Stimulated activated CD8-positive, alpha-beta memory T cell treated with anti-CD3 and anti-CD28 coated beads, Interleukin-15, amount 100 ng/mL, for 4 hours (primary cell): ENCODE measurements at regions not wholly inside any gene's neighbourhood (a gene's known extent, or its start where the extent isn't known, plus 50 kb on each side); places are given as distances from the start of the nearest gene placed in this dataset.
A peak's percentile ranks its signal among the peaks of the same experiment; 100 is the strongest.

ENCODE experiments used
- DNase-seq, 2 donors: peaks; one replicate each; pipeline ENCODE4 v3.0.0-alpha.2; 2020; ENCODE audit warnings: low read depth in 2 of 2

DNA sequence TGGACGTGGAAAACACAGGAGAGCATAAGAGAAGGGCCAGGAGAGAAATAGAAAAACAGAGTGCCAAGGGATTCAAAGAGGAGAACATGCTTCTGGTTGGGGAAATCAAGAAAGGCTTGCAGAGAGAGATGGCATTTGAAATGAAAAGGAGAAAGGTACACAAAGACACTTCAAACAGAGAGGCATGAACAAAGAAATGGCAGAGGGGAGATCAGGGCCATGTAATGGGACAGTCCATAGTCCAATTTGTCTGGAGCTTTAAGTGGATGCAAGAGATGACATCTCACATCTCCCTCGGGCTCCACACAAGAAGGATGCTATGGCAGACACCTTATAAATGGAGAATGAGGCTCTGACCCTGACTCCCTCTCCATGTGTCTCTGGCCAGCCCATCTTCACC lies 331.1 kb downstream of the MLLT3 start:
- DNase-seq: no peak

DNA sequence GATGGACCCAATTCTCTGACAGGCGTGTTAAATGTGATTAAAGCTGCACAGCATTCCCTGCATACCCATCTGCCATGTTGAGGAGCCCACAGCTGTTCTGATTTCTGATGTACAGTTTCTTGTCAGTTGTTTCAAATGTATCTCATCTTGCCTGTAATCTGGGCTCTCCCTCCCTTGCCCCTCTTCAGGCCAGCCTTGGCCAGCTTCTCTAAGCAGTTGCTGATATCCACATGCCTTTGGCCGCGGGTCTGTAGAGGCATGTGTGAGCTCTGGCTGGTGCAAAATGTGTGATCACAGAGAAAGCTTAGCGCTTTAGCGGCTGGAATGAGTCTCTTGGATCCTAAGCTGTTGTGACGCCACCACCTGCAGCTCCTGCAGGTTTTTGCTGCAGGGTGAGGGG lies 332.0 kb downstream of the MLLT3 start:
- no peak for DNase-seq

DNA sequence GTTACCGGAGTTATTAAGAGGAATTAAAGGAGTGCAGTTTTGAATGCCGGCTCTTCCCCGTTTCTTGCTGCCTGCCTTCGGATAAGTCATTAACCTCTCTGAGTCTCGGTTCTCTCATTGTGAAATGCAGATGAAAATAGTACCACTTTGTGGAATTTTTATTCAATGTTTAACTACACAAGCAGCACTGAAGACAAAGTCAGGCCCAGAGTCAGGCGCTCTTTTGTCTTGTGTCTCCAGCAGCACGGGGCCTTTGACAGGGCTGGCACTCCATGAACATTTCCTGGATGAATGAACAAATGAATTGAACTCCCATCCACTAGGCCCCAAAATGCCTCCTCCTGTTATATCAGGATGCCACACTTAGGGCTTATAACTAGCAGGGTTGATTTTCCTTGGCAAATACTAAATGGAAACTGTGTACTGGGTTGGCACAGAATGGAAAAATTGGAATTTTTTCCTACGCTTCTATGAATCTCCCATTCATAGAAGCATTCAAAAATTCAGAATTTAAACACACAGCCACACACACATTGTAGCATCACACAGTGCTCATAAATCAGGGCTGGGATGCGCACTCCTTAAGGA lies 332.8 kb downstream of the MLLT3 start:
- no peak for DNase-seq

DNA sequence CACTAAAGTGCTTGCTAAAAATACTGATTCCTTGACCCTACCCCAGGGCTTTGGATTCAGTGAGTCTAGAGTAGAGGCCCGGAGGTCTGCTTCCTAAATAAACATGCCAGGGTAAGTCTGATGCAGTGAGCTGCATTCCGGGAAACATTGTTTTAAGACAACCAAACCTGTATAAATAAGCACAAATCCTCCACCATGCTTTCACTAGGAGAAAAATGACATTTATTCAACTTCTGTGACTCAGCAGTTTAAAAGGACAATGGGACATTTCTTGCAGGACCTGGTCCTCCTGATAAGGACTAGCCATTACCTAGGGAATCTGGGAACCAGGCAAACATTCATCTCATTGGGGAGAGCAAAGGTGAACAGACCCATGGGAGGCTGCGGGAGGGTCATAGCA lies 335.3 kb downstream of the MLLT3 start:
- no peak for DNase-seq

DNA sequence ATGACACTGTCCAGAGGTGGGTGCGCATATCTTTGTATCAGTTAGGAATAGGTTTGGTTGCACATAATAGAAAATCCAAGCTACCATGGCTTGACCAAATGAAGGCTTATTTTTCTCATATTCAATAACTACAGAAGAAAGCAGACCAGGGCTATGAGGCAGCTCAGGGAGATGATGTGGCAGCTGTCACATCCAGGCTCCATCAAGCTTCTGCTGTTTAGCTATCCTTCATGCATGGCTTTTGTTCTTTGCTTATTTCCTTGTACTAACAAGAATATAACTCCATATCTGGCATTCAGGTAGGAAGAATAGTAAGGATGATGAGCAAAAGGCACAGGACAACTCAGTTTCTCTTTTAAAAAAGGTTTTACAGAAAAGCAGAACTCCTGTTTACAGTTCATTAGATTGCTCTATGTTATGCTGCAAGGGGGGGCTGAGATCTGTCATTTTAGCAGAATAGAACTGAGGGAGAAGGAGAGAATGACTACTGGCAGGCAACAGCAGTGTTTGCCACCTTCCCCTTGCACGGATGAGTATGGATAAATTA lies 336.1 kb downstream of the MLLT3 start:
- no peak for DNase-seq

DNA sequence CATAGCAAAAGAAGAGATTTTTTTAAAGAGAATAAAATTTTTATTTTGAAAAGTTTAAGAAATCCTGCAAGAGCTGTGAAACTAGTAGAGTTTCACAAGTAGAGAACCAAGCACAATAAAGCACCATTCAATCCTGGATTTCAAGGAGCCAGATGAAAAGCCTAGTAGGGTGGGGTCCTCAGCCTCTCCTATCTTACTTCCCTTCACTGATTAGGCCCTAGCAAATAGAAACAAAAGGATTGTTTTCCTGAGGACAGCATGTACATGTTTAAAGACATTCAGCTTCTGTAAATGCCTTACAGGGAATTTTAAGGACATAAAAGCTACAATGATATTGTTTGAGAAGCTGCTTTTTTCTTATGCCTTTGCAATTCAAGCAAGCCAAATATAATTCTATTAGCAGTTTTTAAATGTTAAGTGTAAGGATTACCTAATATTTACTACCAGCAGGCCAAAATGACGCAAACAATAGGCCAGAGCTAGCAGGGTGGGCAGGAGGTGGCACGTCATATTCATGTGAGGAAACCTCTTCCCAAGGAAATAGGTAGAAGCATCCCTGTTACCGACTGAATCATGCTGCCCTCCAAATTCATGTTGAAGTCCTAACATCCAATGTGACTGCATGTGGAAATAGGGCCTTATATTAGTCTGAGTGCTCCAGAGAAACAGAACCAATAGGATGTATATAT lies 337.6 kb downstream of the MLLT3 start:
- no peak for DNase-seq

DNA sequence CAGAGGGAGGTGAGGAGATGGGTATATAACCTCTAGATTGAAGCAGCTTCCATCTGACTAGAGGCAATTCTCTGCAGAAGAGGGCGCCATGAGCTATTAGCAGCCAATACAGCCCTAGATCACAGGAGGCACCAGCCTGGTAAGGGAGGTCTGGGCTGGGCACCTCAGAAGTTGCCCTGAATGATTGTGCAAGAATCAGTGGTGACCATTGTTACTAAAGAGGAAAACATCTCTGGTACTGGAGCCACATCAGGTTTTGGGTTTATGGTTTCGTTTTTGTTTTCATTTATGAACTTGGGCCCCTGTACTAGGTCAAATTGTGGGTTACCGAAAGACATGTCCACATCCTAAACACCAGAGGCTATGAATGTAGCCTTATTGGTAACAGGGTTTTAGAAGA lies 342.0 kb downstream of the MLLT3 start:
- no peak for DNase-seq

DNA sequence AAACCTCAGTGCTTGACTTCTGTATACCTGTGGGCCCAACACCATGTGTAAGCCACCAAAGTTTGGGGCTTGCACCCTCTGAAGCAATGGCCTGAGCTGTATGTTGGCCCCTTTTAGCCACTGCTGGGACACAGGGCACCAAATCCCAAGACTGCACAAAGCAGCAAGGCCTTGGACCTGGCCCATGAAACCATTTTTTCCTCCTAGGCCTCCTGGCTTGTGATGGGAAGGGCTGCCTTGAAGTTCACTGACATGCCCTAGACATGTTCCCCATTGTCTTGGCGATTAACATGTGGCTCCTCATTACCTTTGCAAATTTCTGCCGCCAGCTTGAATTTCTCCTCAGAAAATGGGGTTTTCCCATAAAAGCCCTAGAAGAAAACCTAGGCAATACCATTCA lies 345.5 kb downstream of the MLLT3 start:
- DNase-seq: no peak

DNA sequence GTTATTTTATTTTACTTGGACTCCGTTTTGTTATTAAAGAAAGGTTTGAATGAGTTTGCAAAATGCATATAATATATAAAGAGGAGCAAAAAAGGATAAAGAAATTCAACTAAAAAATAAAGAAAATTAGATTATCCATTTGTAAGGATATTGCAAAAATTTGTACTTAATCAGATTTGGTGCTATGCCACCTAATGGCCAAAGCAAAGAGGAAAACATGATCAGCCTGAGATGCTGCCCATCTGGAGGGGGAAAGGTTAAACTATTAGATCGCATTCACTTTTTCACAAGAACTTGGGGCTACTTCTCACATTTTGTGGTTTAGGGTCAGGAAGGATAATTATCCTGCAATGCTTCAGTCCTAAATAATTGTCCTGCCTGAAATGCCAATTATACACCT lies 350.6 kb downstream of the MLLT3 start:
- no peak for DNase-seq

DNA sequence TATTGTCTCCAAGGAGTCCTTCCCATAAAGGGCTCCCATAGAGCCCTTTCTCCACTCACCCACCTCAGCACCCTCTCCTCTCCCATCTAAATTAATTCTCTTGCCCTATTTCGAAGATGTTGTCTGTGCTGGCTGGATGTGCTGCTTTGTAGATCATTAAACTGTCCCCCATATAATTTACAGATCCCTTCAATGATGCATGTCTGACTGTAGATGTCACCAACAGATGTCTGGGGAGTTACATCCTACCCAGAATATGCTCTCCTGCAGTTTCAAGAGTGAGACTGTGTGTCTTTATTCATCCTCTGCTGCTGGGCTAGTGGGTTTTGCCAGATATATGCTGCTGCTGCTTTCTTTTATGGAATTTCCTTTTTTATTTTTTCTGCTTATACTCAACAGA lies 351.2 kb downstream of the MLLT3 start:
- DNase-seq: no peak

DNA sequence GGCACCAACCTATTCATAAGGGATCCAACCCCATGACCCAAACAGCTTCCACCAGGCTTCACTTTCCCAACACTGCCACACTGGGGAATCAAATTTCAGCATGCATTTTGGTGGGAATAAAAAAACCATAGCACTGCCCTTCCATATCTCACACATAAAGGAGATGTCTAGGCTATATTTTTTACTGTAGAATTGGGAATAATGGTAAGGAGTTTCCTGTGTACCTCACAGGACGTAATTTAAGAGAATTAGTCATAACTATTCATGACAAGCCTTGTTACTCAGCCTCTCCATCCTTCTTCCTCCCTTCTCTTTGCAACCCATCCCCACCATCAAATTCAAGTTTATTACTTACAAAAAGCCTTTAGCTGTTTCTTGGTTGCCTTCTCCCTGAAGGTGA lies 352.1 kb downstream of the MLLT3 start:
- DNase-seq: no peak

DNA sequence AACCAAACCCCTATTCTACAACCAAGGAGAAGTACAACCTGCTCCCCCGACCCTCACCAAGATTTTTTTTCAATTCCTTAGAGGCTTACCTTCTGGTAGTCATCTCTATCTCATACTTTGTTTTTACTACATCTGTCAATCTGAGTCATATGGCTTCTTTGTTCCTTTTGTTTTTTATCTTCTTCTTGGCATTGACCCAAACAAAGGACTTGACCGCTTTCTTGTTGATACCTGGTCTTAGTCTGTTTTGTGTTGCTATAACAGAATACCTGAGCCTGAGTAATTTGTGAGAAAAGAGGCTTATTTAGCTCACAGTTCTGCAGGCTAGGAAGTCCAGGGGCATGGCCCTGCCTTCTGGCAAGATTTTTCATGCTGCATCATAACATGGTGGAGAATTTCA lies 352.7 kb downstream of the MLLT3 start:
- DNase-seq: no peak

DNA sequence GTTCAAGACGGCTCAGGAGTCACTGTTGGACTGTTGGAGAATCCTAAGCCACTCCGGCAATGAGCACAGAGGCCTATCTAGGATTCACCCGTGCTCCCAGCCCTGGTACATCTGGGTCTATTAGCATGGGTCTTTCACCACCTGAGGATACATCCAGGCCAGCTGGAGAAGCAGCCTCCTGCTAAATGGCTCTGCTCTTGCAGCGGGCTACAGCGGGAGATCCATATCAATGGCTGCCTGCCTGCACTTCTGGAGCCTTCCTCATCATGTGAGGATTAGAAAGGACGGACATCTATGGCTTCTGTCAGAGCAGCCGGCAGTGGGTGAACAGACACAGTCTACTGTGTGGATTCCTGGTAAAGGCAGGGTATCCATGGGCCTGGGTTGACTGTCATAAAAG lies 357.4 kb downstream of the MLLT3 start:
- DNase-seq: no peak

DNA sequence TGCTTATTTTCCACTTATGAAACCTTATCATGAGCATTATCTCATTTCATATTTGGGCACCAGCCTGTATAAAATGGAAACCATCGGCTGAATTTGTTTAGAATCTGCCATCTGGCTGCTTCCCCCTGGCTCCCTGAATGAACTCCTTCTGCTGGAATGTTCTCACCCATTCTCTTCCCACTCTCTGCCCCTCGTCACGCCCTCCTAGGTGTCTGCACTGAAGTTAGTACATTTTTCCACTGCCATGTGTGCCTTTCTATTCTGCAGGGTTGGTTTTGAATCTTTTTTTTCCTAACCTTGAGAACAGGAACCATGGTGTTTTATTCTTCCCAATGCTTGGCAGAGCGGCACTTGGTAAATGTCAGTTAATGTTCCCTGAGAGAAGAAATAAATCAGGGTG lies 359.7 kb downstream of the MLLT3 start:
- DNase-seq: no peak

DNA sequence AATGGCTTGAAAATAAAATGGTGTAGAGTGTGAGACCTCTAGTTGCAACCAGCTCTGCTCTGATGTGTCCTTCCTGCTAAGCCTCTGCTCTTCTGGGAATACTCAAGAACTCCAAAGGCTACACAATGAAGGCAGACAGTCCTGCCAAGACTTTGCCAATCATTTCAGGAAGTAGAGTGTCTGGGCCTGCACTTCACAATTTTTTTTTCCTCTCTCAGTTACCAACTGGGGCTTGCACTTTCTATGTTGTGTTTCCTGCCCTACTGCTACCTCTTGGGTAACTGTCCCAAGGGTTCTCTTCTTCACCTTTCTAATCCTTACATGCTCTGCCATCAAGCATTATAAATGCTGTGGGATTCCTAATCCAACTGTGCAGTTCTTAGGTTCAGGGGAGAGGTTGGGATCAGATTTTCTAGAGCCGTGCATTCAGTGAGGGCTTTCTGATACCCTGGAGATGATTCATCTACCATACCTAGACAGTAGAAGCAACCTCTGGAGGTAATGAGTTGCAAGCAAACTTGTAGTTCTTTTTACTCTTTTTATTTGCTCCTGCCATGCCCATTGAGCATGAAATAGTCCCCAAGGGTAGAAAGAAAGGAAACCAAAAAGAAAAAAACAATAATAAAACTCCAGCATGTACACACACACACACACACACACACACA lies 365.9 kb downstream of the MLLT3 start:
- no peak for DNase-seq

DNA sequence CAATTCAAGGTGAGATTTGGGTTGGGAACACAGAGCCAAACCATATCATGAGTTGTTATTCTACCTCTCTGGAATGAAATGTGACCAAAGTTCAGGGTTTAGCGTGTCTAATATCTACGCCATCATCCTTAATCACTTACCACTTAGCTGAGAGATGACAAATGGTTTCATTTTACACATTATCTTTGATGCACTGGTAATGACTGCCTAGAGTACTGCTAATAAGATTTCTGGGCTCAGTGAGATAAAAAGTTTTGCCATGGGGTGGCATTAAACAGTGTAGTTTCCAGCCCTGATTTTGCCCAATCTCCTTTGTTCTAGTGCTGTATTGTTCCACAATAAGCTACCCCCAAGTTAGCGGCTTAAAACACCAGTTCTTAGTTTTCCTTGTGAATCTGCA lies 367.2 kb downstream of the MLLT3 start:
- no peak for DNase-seq

DNA sequence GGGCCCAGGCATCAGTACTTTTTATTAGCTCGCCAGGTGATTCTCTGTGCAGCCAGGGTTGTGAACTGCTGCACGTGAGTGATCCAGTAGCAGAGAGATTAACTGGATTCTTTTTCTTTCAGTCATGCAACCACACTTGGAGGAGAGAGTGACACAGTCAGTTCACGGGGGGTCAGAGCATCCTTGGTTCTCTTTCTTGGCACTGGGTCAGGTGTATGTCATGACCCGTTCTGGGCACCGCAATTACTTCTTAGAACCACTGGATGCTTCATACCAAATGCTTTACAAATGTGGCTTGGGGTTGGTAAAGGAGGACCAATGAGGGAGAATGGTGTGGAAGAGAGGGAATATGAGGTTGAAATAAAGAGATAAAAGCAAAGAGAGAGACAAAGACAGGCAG lies 368.7 kb downstream of the MLLT3 start:
- DNase-seq: no peak

DNA sequence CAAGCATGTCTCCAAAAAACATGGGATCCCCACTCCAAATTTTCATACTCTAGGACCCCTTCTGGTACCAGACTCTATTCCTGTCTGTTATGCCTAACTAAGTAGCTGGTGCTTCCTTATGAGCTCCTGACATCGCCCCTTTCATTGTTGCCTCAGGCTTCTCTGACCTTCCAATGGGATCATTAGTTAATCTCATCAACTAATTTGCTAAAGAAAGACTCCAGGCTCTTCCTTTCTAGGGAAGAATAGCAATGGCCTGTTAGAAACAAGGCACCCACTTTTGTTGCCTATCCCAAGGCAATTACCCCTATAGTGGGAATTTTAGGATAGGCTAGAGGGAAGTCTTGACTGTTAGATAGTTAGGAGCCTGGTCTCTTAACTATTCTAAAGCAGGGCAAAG lies 369.5 kb downstream of the MLLT3 start:
- DNase-seq: no peak

DNA sequence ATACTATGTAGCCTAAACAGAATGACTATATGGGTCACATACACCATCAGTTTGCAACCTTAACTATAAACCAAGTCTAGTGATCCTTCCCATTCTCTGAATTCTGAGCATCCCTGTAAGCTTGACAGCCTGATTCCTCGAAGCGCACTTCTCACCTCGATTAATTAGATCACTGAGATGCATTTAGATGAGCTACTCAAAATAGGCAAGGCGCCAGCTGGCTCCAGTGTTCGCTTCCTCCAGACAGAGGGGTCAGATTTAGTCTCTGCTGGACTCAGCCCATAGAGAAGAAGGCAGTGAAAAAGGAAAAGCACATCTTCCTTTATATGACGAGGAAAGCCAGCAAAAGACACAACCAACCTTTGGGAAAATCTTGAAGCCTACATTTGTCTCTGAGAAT lies 371.5 kb downstream of the MLLT3 start:
- DNase-seq: no peak

DNA sequence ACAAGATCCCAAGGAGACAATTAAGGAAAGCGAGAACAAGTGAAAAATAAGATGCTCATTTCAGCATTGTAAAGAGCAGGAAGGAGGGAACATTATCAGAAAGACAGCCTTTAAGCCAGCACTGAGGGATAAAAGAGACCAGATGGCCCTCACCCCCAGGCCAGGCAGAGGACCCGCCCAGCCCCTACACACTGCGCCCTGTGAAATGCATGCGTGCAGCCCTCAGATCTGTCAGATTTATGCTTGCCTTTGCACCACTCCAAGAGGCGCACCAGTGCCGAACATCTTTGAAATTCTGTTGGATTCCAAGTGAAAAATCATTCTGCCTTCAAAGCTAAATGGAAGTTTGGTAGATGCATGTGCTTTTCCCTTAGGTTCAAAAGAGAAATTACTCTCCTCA lies 378.0 kb downstream of the MLLT3 start:
- no peak for DNase-seq

DNA sequence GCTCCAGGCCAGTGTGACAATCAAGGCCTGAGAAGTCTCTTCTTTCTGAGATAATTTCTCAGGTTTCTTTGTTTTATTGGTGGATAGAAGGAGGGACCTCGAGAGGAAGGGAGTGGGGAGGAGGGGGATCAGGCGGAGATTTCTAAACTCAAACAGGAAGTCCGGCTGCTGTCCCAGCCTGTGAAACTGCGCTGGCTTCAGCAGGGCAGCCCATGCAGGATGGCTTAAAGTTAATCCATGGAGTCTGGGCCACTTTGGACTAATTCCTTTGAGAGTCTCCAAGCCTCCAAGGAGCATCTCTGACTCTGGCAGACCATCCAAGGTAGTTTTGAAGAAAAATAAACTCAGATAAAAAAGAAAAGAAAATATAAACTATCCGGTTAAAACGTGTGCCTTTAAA lies 378.5 kb downstream of the MLLT3 start:
- DNase-seq: no peak

DNA sequence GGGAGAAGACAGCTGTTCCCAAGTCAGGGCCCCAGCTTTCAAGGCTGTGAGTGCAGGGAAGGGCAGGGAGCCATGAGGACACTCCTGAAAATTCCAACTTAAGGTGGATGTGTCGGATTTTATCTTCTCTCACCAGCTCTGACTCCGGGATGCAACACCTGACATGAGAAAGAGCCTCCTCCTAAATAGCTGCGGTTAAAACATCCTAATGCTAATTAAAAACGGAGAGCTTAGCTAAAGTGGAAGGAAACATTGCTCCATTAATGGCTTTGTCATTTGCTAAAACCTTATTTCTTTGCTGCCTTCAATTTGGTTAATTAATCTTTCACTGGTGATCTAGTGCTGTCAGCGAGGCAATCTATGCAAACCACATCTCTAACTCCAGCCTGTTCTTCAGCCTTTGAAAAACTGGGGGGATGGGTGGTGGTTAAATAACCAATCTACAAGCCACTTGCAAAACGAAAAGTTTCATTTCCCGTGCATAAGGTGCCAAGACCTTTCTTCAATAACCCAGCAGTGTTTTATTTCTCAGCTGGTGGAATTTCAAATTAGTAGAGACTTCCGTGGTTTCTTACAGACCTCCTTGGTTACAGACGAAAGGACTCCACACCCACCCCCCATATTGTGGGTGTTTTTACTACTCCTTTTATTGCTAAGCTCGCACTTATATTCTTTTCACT lies 379.6 kb downstream of the MLLT3 start:
- peak in 1 of 2 donors; percentile 5 for DNase-seq

DNA sequence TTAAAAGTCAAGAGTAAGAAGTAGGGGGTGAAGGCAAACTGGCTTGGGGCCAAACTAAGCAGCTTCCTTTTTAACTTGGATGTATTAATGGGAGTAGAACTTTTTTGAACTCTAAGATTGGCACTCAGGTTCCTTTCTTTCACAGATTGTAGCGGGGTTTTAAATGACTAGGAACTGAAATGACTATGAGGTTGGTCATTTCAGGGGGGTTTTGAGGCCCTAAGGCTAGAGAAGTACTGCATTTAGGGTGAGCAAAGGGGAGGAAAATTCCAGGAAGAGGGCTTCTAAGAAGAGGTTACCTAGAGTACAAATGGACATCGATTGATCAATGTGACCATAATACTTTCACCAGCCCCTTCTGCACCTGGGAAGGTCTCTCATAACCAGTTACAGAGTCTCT lies 381.8 kb downstream of the MLLT3 start:
- DNase-seq: no peak
